NCI-H774 (cell line): ENCODE measurements at regions not wholly inside any gene's neighbourhood (a gene's known extent, or its start where the extent isn't known, plus 50 kb on each side); places are given as distances from the start of the nearest gene placed in this dataset.
"Not testable (repeated sequence)": the region's sequence is repeated elsewhere in the genome, so short reads cannot be mapped to it uniquely, and the experiment has no call there.

Source experiments
- DNase-seq: peaks from one replicate; lab custom pipeline; 2025; lab: John Stamatoyannopoulos, UW

- DNase-seq = no peak
Observed at GRCh38 chr4:38519666-38520065, 144.3 kb upstream of the KLF3 start.

- DNase-seq = no peak
Observed at GRCh38 chr4:38523054-38523453, 140.9 kb upstream of the KLF3 start.

- DNase-seq = no peak
Observed at GRCh38 chr4:38523524-38524448, 140.2 kb upstream of the KLF3 start.

- peak; percentile 9 for DNase-seq
Observed at GRCh38 chr4:38526412-38526811, 137.6 kb upstream of the KLF3 start.

- DNase-seq = peak; percentile 94
Observed at GRCh38 chr4:38529189-38530115, 134.5 kb upstream of the KLF3 start.

GRCh38 chr4:38530486-38530885, 133.5 kb upstream of the KLF3 start:
- no peak for DNase-seq

GRCh38 chr4:38531141-38531727, 132.8 kb upstream of the KLF3 start:
- peak; percentile 34 for DNase-seq

GRCh38 chr4:38532908-38533499, 131.0 kb upstream of the KLF3 start:
- DNase-seq = no peak

- no peak for DNase-seq
Observed at GRCh38 chr4:38534344-38535045, 129.5 kb upstream of the KLF3 start.

- not testable (repeated sequence) for DNase-seq
Observed at GRCh38 chr4:38535071-38535470, 128.9 kb upstream of the KLF3 start.

GRCh38 chr4:38535717-38536116, 128.3 kb upstream of the KLF3 start:
- DNase-seq = no peak

- DNase-seq = no peak
Observed at GRCh38 chr4:38536716-38537115, 127.3 kb upstream of the KLF3 start.

- DNase-seq = no peak
Observed at GRCh38 chr4:38537666-38538065, 126.3 kb upstream of the KLF3 start.

GRCh38 chr4:38538517-38538916, 125.5 kb upstream of the KLF3 start:
- DNase-seq = no peak

GRCh38 chr4:38539501-38539900, 124.5 kb upstream of the KLF3 start:
- no peak for DNase-seq

GRCh38 chr4:38547052-38547451, 116.9 kb upstream of the KLF3 start:
- DNase-seq = no peak

- DNase-seq = no peak
Observed at GRCh38 chr4:38548256-38548655, 115.7 kb upstream of the KLF3 start.

GRCh38 chr4:38559374-38559773, 104.6 kb upstream of the KLF3 start:
- no peak for DNase-seq

GRCh38 chr4:38560340-38560739, 103.7 kb upstream of the KLF3 start:
- no peak for DNase-seq

- DNase-seq = no peak
Observed at GRCh38 chr4:38560768-38561558, 103.0 kb upstream of the KLF3 start.
